ENCODE measurements at regions not wholly inside any gene's neighbourhood (a gene's known extent, or its start where the extent isn't known, plus 50 kb on each side); places are given as distances from the start of the nearest gene placed in this dataset.

DNA sequence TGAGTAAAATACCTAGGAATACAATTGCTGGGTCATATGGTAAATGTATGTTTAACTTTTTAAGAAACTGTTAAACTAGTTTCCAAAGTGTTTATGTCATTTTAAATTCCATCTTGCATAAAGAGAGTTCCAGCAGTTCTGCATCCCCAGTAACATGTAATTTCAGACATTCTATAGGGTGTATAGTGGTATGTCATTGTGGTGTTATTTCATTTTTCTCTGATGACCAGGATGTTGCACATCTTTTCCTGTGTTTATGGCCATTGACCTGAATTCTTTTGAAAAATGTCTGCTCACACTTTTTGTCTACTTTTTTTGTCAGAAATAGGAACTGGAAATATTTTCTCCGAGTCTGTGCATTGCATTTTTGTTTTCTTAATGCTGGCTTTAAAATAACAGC, 128.9 kb downstream of the TMEM200A start:
- TF ChIP-seq POLR2AphosphoS5 (IDR thresholded peaks at IDR 0.05; ENCODE audit: low read depth, low read length) (no peak), SIN3A (IDR thresholded peaks at IDR 0.05; ENCODE audit: borderline replicate concordance, insufficient read depth, low read length) (no peak), TAF1 (IDR thresholded peaks at IDR 0.05; ENCODE audit: borderline replicate concordance, insufficient read depth, low read length) (no peak), FOXP2 (optimal IDR thresholded peaks at IDR 0.05; ENCODE audit: borderline replicate concordance, extremely low read depth, extremely low read length, insufficient read depth) (no peak)
- TF ChIP-seq, protein P1, sequence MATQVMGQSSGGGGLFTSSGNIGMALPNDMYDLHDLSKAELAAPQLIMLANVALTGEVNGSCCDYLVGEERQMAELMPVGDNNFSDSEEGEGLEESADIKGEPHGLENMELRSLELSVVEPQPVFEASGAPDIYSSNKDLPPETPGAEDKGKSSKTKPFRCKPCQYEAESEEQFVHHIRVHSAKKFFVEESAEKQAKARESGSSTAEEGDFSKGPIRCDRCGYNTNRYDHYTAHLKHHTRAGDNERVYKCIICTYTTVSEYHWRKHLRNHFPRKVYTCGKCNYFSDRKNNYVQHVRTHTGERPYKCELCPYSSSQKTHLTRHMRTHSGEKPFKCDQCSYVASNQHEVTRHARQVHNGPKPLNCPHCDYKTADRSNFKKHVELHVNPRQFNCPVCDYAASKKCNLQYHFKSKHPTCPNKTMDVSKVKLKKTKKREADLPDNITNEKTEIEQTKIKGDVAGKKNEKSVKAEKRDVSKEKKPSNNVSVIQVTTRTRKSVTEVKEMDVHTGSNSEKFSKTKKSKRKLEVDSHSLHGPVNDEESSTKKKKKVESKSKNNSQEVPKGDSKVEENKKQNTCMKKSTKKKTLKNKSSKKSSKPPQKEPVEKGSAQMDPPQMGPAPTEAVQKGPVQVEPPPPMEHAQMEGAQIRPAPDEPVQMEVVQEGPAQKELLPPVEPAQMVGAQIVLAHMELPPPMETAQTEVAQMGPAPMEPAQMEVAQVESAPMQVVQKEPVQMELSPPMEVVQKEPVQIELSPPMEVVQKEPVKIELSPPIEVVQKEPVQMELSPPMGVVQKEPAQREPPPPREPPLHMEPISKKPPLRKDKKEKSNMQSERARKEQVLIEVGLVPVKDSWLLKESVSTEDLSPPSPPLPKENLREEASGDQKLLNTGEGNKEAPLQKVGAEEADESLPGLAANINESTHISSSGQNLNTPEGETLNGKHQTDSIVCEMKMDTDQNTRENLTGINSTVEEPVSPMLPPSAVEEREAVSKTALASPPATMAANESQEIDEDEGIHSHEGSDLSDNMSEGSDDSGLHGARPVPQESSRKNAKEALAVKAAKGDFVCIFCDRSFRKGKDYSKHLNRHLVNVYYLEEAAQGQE (IDR thresholded peaks at IDR 0.05; ENCODE audit: insufficient read depth in 1 of 2, low read depth in 2 of 2, low read length in 2 of 2), result no peak

- no peak for TF ChIP-seq FOXP2 (optimal IDR thresholded peaks at IDR 0.05; ENCODE audit: borderline replicate concordance, extremely low read depth, extremely low read length, insufficient read depth)
- TF ChIP-seq POLR2AphosphoS5 (IDR thresholded peaks at IDR 0.05; ENCODE audit: low read depth, low read length), result no peak
- no peak for TF ChIP-seq TAF1 (IDR thresholded peaks at IDR 0.05; ENCODE audit: borderline replicate concordance, insufficient read depth, low read length)
- TF ChIP-seq, protein P1 (IDR thresholded peaks at IDR 0.05; ENCODE audit: insufficient read depth in 1 of 2, low read depth in 2 of 2, low read length in 2 of 2), result no peak
- TF ChIP-seq SIN3A (IDR thresholded peaks at IDR 0.05; ENCODE audit: borderline replicate concordance, insufficient read depth, low read length), result no peak
Observed at GRCh38 chr6:130500693-130501092, 134.9 kb downstream of the TMEM200A start.

GRCh38 chr6:130503146-130503545, 137.3 kb downstream of the TMEM200A start:
- TF ChIP-seq POLR2AphosphoS5 (IDR thresholded peaks at IDR 0.05; ENCODE audit: low read depth, low read length), result no peak
- TF ChIP-seq FOXP2 (optimal IDR thresholded peaks at IDR 0.05; ENCODE audit: borderline replicate concordance, extremely low read depth, extremely low read length, insufficient read depth), result no peak
- TF ChIP-seq, protein P1 (IDR thresholded peaks at IDR 0.05; ENCODE audit: insufficient read depth in 1 of 2, low read depth in 2 of 2, low read length in 2 of 2), result no peak

DNA sequence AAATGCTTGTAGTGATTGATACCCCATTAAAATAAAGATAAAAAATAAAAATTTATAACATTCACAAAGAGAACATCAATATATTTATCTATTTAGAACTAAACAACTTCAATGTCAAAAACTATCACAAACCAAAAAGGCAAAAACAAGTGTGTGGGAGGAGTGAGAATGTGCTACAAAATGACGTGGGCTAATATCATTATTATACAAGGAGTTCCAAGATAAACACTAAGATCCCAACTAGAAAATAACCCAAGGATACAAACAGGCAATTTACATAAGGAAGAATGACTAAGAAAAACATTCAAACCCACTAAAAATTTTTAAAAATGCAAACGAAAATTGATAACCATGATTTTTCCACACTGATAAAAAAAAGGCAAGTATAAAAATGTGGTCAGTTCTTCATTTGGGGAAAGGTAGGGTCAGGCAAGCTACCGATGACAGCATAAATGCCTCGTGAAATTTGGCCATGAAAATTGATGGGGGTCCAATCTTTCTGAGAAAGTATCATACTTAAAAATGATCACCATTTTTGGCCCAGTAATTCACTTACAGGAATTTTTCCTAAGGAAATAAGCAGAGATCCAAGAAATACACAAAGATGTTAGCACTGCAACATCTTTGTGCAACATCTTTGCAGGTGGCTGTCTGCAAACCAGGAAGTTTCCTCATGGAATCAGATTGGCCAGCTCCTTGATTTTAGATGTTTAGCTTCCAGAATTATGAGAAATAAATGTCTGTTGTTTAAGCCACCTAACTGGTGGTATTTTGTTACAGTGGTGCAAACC, 140.2 kb downstream of the TMEM200A start:
- TF ChIP-seq SIN3A (IDR thresholded peaks at IDR 0.05; ENCODE audit: borderline replicate concordance, insufficient read depth, low read length), result no peak
- no peak for TF ChIP-seq FOXP2 (optimal IDR thresholded peaks at IDR 0.05; ENCODE audit: borderline replicate concordance, extremely low read depth, extremely low read length, insufficient read depth)
- TF ChIP-seq, protein P1 (IDR thresholded peaks at IDR 0.05; ENCODE audit: insufficient read depth in 1 of 2, low read depth in 2 of 2, low read length in 2 of 2), result no peak
- TF ChIP-seq POLR2AphosphoS5 (IDR thresholded peaks at IDR 0.05; ENCODE audit: low read depth, low read length), result no peak
- TF ChIP-seq TAF1 (IDR thresholded peaks at IDR 0.05; ENCODE audit: borderline replicate concordance, insufficient read depth, low read length), result no peak

Data from PFSK-1 (cell line).